ENCODE measurements at regions not wholly inside any gene's neighbourhood (a gene's known extent, or its start where the extent isn't known, plus 50 kb on each side); places are given as distances from the start of the nearest gene placed in this dataset.
"Not testable (repeated sequence)": the region's sequence is repeated elsewhere in the genome, so short reads cannot be mapped to it uniquely, and the experiment has no call there.

DNA sequence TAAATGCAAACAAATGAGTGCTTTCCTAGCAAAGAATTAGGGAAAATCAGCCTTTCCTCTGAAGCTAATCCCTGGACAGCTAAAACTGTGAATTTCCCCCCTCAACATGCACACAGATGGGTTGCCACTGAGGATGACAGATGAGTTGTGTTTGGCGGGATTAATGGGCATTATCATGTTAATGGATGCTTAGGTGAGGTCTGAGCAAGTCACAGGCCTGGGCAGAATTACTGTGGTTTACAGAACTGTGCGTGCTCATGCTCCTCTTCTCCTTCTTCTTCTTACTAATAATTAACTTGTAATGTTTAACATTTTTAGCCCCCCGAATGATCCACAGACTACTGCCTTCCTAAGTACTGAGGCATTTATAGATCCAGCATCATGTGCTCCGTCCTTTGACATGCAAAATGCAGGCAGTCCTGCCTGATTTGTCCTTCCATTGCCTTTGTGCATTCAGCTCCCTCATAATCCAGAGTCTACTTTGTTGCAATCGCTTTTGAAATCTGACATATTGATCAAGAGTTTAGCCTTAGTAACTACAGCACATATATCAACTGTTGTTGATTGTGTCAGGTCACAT lies 753.4 kb upstream of the MMS22L start:
- DNase-seq (ENCODE audit: low read depth) = no peak

DNA sequence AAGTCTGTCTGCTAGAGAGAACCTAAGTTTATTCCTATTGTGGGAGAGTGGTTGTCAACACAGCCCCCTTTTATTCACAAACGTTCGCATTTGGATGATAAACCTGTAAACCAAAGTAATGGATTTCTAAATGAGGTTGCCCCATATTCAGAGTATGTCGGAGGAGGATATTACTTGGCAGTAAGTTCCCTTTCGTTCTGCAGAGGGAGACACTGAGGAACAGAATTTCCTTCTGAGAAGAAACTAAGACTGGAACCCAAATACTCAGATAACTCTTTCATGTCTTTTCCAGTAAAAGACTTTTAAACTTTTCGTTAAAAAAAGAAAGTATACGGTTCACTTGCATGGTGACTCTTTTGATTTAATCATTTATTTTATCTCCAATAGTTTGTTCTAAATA lies 754.6 kb upstream of the MMS22L start:
- DNase-seq (ENCODE audit: low read depth) = no peak

- no peak for DNase-seq (ENCODE audit: low read depth)
Measured at GRCh38 chr6:98039443-98039842, 756.4 kb upstream of the MMS22L start.

DNA sequence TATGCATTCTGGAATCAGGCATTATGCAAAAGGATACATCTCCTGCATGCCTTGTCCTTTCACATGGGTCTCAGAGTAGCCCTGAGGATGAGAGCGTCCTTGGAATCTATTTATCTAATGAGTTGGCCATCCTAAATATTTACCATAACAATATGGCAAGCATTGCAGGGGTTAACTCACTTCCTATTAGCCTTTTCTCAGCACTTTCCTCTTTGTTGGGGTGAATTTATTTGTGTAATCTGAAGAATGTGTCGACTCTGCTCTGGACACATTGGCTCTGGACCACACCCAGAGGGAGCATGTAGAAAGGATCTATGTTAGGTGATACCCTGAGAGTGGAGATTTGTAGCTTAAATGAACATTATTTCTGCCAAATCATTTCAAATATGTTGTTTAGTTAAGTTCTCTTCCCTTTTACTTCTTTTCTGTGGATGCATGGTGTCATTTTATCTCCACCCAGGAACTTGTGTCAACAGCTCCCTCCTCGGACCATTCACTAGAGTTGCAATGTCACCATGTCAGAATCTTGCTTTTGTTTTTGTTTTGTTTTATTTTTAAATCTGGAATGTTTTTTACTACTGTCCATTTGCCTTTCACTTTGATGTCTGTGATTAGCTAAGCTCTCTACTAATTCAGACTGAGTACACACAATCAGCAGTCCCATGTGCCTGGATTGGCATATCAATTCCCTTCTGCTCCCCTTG lies 757.0 kb upstream of the MMS22L start:
- peak; percentile 18 for DNase-seq (ENCODE audit: low read depth)

GRCh38 chr6:98041056-98041455 lies 758.0 kb upstream of the MMS22L start:
- DNase-seq (ENCODE audit: low read depth) = no peak

GRCh38 chr6:98041921-98042320 lies 758.9 kb upstream of the MMS22L start:
- DNase-seq (ENCODE audit: low read depth) = no peak

- no peak for DNase-seq (ENCODE audit: low read depth)
Measured at GRCh38 chr6:98044151-98044561, 761.1 kb upstream of the MMS22L start.

- no peak for DNase-seq (ENCODE audit: low read depth)
Measured at GRCh38 chr6:98044791-98045470, 761.9 kb upstream of the MMS22L start.

GRCh38 chr6:98047164-98047563 lies 764.1 kb upstream of the MMS22L start:
- DNase-seq (ENCODE audit: low read depth) = no peak

DNA sequence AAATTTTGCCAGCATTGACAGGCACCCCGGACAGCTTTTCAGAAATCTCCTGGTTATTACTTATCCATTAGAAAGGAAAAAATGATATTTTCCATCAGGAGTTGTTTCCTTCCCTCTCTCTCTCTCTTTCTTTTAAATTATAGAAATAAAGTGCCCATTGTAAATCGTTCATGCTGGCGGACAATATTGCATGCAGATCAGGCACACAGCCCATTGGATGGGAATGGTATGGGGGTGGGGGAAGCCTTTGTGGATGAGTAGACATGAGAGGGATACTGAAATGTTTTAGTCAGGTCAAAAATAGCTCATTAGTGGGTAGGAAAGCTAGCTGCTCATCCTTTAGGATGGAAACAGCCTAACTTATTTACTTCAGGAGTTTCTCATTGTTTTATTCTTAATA lies 764.9 kb upstream of the MMS22L start:
- DNase-seq (ENCODE audit: low read depth) = no peak

- DNase-seq (ENCODE audit: low read depth) = peak; percentile 2
Measured at GRCh38 chr6:98054453-98054852, 771.4 kb upstream of the MMS22L start.

GRCh38 chr6:98056955-98057354 lies 773.9 kb upstream of the MMS22L start:
- DNase-seq (ENCODE audit: low read depth) = no peak

DNA sequence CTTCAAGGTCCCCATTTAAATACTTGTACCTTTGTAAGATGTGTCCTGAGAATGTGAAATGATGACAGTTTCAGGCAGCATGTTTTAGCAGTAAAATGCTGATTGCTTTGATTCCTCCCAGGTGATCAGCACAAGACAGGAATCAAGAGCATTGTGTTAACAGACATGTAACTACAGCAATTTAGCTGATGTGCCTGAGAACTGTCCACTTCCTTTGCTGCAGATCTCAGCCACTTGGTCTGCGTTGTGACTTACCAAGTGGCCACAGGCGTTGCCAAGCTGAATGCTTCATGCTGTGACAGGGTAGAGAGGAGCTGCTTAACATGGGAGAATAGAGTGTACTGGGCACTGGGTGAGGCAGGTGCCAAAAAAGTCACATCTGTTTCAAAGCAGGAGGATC lies 767.0 kb upstream of the POU3F2 start:
- DNase-seq (ENCODE audit: low read depth) = no peak

GRCh38 chr6:98088537-98088936 lies 745.8 kb upstream of the POU3F2 start:
- not testable (repeated sequence) for DNase-seq (ENCODE audit: low read depth)

- DNase-seq (ENCODE audit: low read depth) = no peak
Measured at GRCh38 chr6:98092331-98092730, 742.0 kb upstream of the POU3F2 start.

DNA sequence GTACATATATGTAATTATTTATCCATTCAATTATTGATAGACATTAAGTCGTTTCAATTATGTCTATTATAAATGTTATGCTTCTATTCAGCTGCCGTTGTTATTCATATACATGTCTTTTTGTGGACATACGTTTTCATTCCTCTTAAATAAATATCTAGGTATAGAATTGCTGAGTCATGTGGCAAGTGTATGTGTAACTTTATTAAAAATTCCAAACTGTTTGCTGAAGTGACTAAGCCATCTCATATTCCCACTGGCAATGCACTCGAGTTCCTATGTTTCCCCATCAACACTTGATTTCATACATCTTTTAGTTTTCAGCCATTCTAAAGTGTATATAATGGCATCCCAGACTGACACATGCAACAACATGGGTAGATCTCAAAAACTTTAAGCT lies 739.7 kb upstream of the POU3F2 start:
- DNase-seq (ENCODE audit: low read depth) = peak; percentile 1

DNA sequence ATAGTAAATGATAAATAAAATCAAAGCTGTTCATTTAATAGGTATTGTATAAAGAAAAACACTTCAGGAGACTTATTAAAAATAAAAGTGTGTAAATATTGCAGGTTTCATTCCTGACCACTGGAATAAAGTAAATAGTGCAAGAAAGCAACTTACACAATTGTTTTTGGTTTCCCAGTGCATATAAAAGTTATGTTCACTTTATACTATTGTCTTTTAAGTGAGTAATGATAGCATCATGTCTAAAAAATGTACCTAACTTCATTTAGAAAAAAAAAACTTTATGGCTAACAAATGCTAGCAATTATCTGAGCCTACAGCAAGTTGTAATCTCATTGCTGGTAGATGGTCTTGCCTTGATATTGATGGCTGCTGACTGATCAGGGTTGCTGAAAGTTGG lies 726.6 kb upstream of the POU3F2 start:
- no peak for DNase-seq (ENCODE audit: low read depth)

GRCh38 chr6:98116455-98116854 lies 717.9 kb upstream of the POU3F2 start:
- no peak for DNase-seq (ENCODE audit: low read depth)

DNA sequence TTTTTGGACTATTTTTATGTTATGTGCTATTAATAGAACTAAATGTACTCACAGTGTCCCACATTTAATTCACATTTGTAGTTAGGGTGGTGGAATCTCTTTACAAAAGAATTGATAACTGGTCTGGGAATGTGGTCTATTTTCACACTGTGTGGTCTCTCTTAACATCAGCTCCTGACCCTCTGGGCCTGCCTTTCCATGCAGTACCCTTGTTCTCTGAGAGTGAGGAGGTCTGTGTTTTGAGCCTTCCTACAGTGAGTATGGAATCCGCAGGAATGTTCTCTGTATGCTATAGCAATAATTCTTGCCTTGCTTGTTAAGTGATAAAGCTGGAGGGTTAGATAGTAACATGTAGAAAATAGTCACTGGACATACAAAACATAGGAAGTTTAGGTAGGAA lies 717.3 kb upstream of the POU3F2 start:
- DNase-seq (ENCODE audit: low read depth) = no peak

DNA sequence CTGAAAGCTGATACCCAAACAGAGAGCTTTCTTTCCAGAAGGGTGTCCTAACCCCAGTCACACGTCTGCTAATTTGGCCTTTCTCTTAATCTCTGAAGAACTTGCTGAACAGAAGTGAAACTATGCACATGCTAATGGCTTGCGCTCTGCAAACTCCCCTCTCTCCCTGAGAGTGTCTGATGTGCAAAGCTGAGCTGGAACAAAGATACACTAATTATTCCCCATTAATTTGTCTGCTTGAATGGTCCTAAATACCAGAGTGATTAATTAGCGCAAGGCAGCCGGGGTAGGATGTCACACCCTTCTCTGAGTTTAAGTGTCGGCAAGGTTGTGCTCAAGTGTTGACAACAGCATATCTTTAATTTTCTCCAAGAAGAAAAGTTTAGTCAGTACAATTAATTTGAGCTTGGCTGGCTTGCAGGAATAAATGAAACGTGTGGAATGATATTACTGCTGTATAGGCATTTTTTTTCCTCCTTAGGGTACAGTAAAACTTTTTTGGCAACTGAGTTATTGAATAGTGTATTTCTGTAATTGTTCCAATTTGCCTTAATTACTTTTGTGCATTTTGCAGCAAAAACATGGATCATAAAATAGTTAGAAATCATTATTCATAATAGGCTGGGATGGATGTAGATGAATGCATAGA lies 715.9 kb upstream of the POU3F2 start:
- DNase-seq (ENCODE audit: low read depth) = no peak

- peak; percentile 7 for DNase-seq (ENCODE audit: low read depth)
Measured at GRCh38 chr6:98124171-98124570, 710.2 kb upstream of the POU3F2 start.

GRCh38 chr6:98131290-98131990 lies 702.9 kb upstream of the POU3F2 start:
- no peak for DNase-seq (ENCODE audit: low read depth)

All from iris pigment epithelial cell (primary cell).